Smooth muscle cell (in vitro differentiated cells): ENCODE measurements at regions not wholly inside any gene's neighbourhood (a gene's known extent, or its start where the extent isn't known, plus 50 kb on each side); places are given as distances from the start of the nearest gene placed in this dataset.
A peak's percentile ranks its signal among the peaks of the same experiment; 100 is the strongest.

Experiments
- DNase-seq: peaks from one replicate; lab custom pipeline; 2025; ENCODE audit not compliant: unreplicated experiment; lab: John Stamatoyannopoulos, UW
- H2AFZ ChIP-seq: fragments of 200-600 bp; sonication (generic); 2 replicates; pipeline ENCODE4 v1.6.0; 2016; ENCODE audit warnings: antibody characterized with exemption, low read depth, mild to moderate bottlenecking
- H3F3A ChIP-seq: fragments of 200-600 bp; sonication (generic); 2 replicates; pipeline ENCODE4 v1.6.0; 2017; ENCODE audit warnings: antibody characterized with exemption, low read depth
- H3K27ac ChIP-seq: fragments of 200-600 bp; sonication (generic); 2 replicates; pipeline ENCODE4 v1.5.1; 2016; ENCODE audit warnings: low read depth, mild to moderate bottlenecking
- H3K27me3 ChIP-seq: fragments of 200-600 bp; sonication (generic); 2 replicates; pipeline ENCODE4 v1.6.1; 2016; ENCODE audit warnings: low read depth, mild to moderate bottlenecking
- H3K36me3 ChIP-seq: fragments of 200-600 bp; sonication (generic); 2 replicates; pipeline ENCODE4 v1.5.1; 2016; ENCODE audit warnings: low read depth
- H3K4me1 ChIP-seq: fragments of 200-600 bp; sonication (generic); 2 replicates; pipeline ENCODE4 v1.5.1; 2016; ENCODE audit warnings: low read depth
- H3K4me2 ChIP-seq: fragments of 200-600 bp; sonication (generic); 2 replicates; pipeline ENCODE4 v1.6.0; 2016; ENCODE audit warnings: mild to moderate bottlenecking
- H3K4me3 ChIP-seq: fragments of 200-600 bp; sonication (generic); 2 replicates; pipeline ENCODE4 v1.5.1; 2016; ENCODE audit warnings: mild to moderate bottlenecking
- H3K79me2 ChIP-seq: fragments of 200-600 bp; sonication (generic); 2 replicates; pipeline ENCODE4 v1.6.0; 2016; ENCODE audit warnings: low read depth, mild to moderate bottlenecking
- H3K9ac ChIP-seq: fragments of 200-600 bp; sonication (generic); 2 replicates; pipeline ENCODE4 v1.6.0; 2016; ENCODE audit warnings: low read depth
- H3K9me3 ChIP-seq: fragments of 200-600 bp; sonication (generic); replicated peaks from 2 replicates; pipeline ENCODE4 v1.5.1; 2016; ENCODE audit warnings: low read depth
- H4K20me1 ChIP-seq: fragments of 200-600 bp; sonication (generic); 2 replicates; pipeline ENCODE4 v1.6.0; 2016; ENCODE audit warnings: low read depth
- CTCF ChIP-seq: fragments of 200-600 bp; sonication (generic); IDR thresholded peaks from 2 replicates; pipeline ENCODE4 v1.5.1; 2017; ENCODE audit warnings: borderline replicate concordance, mild to moderate bottlenecking, antibody characterized with exemption; ENCODE audit not compliant: insufficient read depth, poor library complexity, severe bottlenecking
- WGBS: methylation state at CpG from one replicate; pipeline ENCODE4 v1.1.7; 2016; ENCODE audit warnings: low lambda C conversion rate; 5-methylcytosine and 5-hydroxymethylcytosine counted together

DNA sequence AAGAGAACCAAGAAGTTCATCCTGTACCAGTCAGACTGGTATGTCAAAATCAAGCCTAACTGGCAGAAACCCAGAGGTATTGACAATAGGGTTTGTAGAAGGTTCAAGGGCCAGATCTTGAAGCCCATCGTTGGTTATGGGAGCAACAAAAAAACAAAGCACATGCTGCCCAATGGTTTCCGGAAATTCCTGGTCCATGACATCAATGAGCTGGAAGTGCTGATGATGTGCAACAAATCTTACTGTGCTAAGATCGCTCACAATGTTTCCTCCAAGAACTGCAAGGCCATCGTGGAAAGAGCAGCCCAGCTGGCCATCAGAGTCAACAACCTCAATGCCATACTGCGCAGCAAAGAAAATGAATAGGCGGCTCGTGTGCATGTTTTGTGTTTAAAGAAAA is 172.7 kb upstream of the MED14 start:
- WGBS = 82% methylated on average over 7 of the region's 7 CpGs
- Histone ChIP-seq H3K36me3 (no peaks in the 10 kb centered on the region), H3K9ac (no peak overlapping the region), H3K4me3 (no peak overlapping the region), H3K4me1 (no peaks in the 10 kb centered on the region), H3K4me2 (peak overlapping the region; percentile 7), H3K27me3 (no peaks in the 10 kb centered on the region), H3K9me3 (no peaks in the 10 kb centered on the region), H2AFZ (no peak overlapping the region), H3F3A (no peaks in the 10 kb centered on the region), H3K27ac (peak overlapping the region; percentile 95), H4K20me1 (no peaks in the 10 kb centered on the region), H3K79me2 (no peaks in the 10 kb centered on the region)
- TF ChIP-seq CTCF = no peak
- no peak for DNase-seq

DNA sequence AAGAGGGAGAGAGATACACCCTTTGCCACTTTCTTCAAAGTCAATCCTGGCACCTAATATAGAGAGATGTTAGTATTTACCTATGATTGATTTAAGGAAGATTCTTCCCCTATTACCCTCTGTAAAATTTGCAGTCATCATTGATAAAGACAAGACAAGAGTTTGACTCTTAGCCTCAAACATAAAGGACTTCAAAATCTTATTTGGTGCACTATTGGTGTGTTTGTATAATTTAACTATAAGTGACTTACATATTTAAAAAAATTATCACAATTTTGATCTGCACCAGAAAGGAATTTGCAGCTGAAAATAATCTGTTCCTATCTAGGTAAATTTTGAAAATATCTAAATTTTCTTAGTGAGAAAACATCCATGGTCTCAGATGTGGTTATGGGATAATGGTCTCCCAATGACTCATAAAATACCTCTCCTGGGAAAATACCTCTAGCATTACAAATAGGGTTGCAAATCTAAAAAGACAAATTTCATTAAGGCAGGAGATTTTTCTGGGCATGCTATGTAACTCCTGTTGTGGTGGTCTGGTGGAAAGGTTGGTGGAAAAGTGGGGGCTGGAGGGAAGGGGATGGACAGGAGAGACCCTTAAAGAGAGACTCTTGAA is 173.6 kb upstream of the MED14 start:
- peak overlapping the region; percentile 37 for H3K4me2 ChIP-seq
- no peaks in the 10 kb centered on the region for H3K9me3 ChIP-seq
- no peaks in the 10 kb centered on the region for H4K20me1 ChIP-seq
- DNase-seq = no peak
- no peaks in the 10 kb centered on the region for H3K79me2 ChIP-seq
- no peak overlapping the region for H3K4me3 ChIP-seq
- no peaks in the 10 kb centered on the region for H3K27me3 ChIP-seq
- H3K4me1 ChIP-seq = no peaks in the 10 kb centered on the region
- peak overlapping the region; percentile 60 for H3K9ac ChIP-seq
- H2AFZ ChIP-seq = no peak overlapping the region
- no peaks in the 10 kb centered on the region for H3K36me3 ChIP-seq
- H3F3A ChIP-seq = no peaks in the 10 kb centered on the region
- TF ChIP-seq CTCF = no peak
- H3K27ac ChIP-seq = peak overlapping the region; percentile 95

GRCh38 chrX:40912166-40912565 is 173.1 kb upstream of the USP9X start:
- no peak for TF ChIP-seq CTCF
- Histone ChIP-seq H4K20me1 (no peaks in the 10 kb centered on the region), H3F3A (no peaks in the 10 kb centered on the region), H3K27me3 (no peaks in the 10 kb centered on the region), H3K9ac (no peak overlapping the region), H3K79me2 (no peaks in the 10 kb centered on the region), H2AFZ (no peak overlapping the region), H3K4me2 (no peak overlapping the region), H3K36me3 (no peaks in the 10 kb centered on the region), H3K4me3 (no peak overlapping the region), H3K27ac (no peak overlapping the region), H3K9me3 (no peaks in the 10 kb centered on the region), H3K4me1 (no peaks in the 10 kb centered on the region)
- DNase-seq = no peak
- 79% methylated on average over 4 of the region's 4 CpGs for WGBS

DNA sequence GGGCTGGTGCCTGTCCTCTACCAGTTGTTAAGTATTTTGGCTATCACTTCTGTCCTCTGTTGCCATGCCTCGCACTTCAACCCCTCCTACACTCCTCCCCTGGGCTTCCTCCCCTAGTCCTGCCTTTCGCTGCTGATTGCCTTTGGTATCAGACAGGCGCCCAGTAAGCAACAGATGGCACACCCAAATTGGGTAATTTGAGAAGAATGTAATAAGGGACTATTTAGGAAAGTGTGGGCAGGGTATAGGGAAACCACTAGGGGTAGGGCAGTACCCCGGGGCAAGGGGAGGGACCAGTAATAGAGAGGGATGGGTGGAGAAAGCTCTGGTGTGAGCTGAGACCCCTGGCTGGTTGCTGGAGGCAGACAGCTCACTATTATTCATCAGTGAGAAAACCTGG is 172.7 kb upstream of the USP9X start:
- no peak overlapping the region for H3K9ac ChIP-seq
- no peak overlapping the region for H3K4me3 ChIP-seq
- no peak overlapping the region for H2AFZ ChIP-seq
- no peak overlapping the region for H3K4me2 ChIP-seq
- no peak for TF ChIP-seq CTCF
- no peaks in the 10 kb centered on the region for H3K4me1 ChIP-seq
- WGBS = 79% methylated on average over 4 of the region's 4 CpGs
- no peaks in the 10 kb centered on the region for H3F3A ChIP-seq
- no peak overlapping the region for H3K27ac ChIP-seq
- no peaks in the 10 kb centered on the region for H3K27me3 ChIP-seq
- no peak for DNase-seq
- H3K9me3 ChIP-seq = no peaks in the 10 kb centered on the region
- H3K79me2 ChIP-seq = no peaks in the 10 kb centered on the region
- no peaks in the 10 kb centered on the region for H4K20me1 ChIP-seq
- H3K36me3 ChIP-seq = no peaks in the 10 kb centered on the region
